ENCODE measurements at regions not wholly inside any gene's neighbourhood (a gene's known extent, or its start where the extent isn't known, plus 50 kb on each side); places are given as distances from the start of the nearest gene placed in this dataset.

- WGBS, result 89% methylated on average over 2 of the region's 2 CpGs
- no peaks in the 10 kb centered on the region for H3K36me3 ChIP-seq (ENCODE audit: control insufficient read depth in 2 of 2, insufficient read depth in 2 of 2, low read length in 1 of 2)
- no peaks in the 10 kb centered on the region for H3K27me3 ChIP-seq (ENCODE audit: control insufficient read depth in 2 of 2, insufficient read depth in 1 of 2, low read length in 1 of 2)
Observed at GRCh38 chr6:100096341-100096740, 102.3 kb upstream of the MCHR2 start.

GRCh38 chr6:100093405-100093804, 99.4 kb upstream of the MCHR2 start:
- H3K9me3 ChIP-seq (ENCODE audit: control insufficient read depth in 2 of 2, insufficient read depth in 1 of 2, low read length in 1 of 2), result no peaks in the 10 kb centered on the region
- no peaks in the 10 kb centered on the region for H3K36me3 ChIP-seq (ENCODE audit: control insufficient read depth in 2 of 2, insufficient read depth in 2 of 2, low read length in 1 of 2)
- DNase-seq (ENCODE audit: low read depth in 6 of 9, low spot score in 9 of 9), result no peak
- H3K27me3 ChIP-seq (ENCODE audit: control insufficient read depth in 2 of 2, insufficient read depth in 1 of 2, low read length in 1 of 2), result no peaks in the 10 kb centered on the region
- H3K4me3 ChIP-seq (ENCODE audit: low read length in 2 of 2), result no peak overlapping the region
- H3K4me1 ChIP-seq (ENCODE audit: control insufficient read depth in 2 of 2, insufficient read depth in 2 of 2, low read length in 2 of 2), result no peaks in the 10 kb centered on the region
- WGBS, result 93% methylated on average over 6 of the region's 6 CpGs
- no peak overlapping the region for H3K27ac ChIP-seq (ENCODE audit: low read depth in 1 of 2, low read length in 1 of 2)

More at GRCh38 chr6:100096341-100096740, 102.3 kb upstream of the MCHR2 start:
- Histone ChIP-seq H3K4me3 (ENCODE audit: low read length in 2 of 2) (no peak overlapping the region), H3K4me1 (ENCODE audit: control insufficient read depth in 2 of 2, insufficient read depth in 2 of 2, low read length in 2 of 2) (no peaks in the 10 kb centered on the region), H3K27ac (ENCODE audit: low read depth in 1 of 2, low read length in 1 of 2) (no peak overlapping the region), H3K9me3 (ENCODE audit: control insufficient read depth in 2 of 2, insufficient read depth in 1 of 2, low read length in 1 of 2) (no peaks in the 10 kb centered on the region)
- no peak for DNase-seq (ENCODE audit: low read depth in 6 of 9, low spot score in 9 of 9)

GRCh38 chr6:100088009-100088408, 94.0 kb upstream of the MCHR2 start:
- DNase-seq (ENCODE audit: low read depth in 6 of 9, low spot score in 9 of 9), result no peak
- H3K4me3 ChIP-seq (ENCODE audit: low read length in 2 of 2), result no peak overlapping the region
- no peak overlapping the region for H3K27ac ChIP-seq (ENCODE audit: low read depth in 1 of 2, low read length in 1 of 2)
- H3K36me3 ChIP-seq (ENCODE audit: control insufficient read depth in 2 of 2, insufficient read depth in 2 of 2, low read length in 1 of 2), result no peaks in the 10 kb centered on the region
- H3K27me3 ChIP-seq (ENCODE audit: control insufficient read depth in 2 of 2, insufficient read depth in 1 of 2, low read length in 1 of 2), result no peaks in the 10 kb centered on the region
- no peaks in the 10 kb centered on the region for H3K4me1 ChIP-seq (ENCODE audit: control insufficient read depth in 2 of 2, insufficient read depth in 2 of 2, low read length in 2 of 2)
- 91% methylated on average over 1 of the region's 1 CpG for WGBS
- H3K9me3 ChIP-seq (ENCODE audit: control insufficient read depth in 2 of 2, insufficient read depth in 1 of 2, low read length in 1 of 2), result no peaks in the 10 kb centered on the region

GRCh38 chr6:100084991-100085364, 91.0 kb upstream of the MCHR2 start:
- Histone ChIP-seq H3K4me3 (ENCODE audit: low read length in 2 of 2) (no peak overlapping the region), H3K27ac (ENCODE audit: low read depth in 1 of 2, low read length in 1 of 2) (no peak overlapping the region), H3K36me3 (ENCODE audit: control insufficient read depth in 2 of 2, insufficient read depth in 2 of 2, low read length in 1 of 2) (no peaks in the 10 kb centered on the region), H3K27me3 (ENCODE audit: control insufficient read depth in 2 of 2, insufficient read depth in 1 of 2, low read length in 1 of 2) (no peaks in the 10 kb centered on the region), H3K9me3 (ENCODE audit: control insufficient read depth in 2 of 2, insufficient read depth in 1 of 2, low read length in 1 of 2) (no peaks in the 10 kb centered on the region), H3K4me1 (ENCODE audit: control insufficient read depth in 2 of 2, insufficient read depth in 2 of 2, low read length in 2 of 2) (no peaks in the 10 kb centered on the region)
- WGBS, result 90% methylated on average over 2 of the region's 2 CpGs
- DNase-seq (ENCODE audit: low read depth in 6 of 9, low spot score in 9 of 9), result no peak

- no peaks in the 10 kb centered on the region for H3K36me3 ChIP-seq (ENCODE audit: control insufficient read depth in 2 of 2, insufficient read depth in 2 of 2, low read length in 1 of 2)
- H3K9me3 ChIP-seq (ENCODE audit: control insufficient read depth in 2 of 2, insufficient read depth in 1 of 2, low read length in 1 of 2), result no peaks in the 10 kb centered on the region
- H3K4me3 ChIP-seq (ENCODE audit: low read length in 2 of 2), result no peak overlapping the region
- WGBS, result 61% methylated on average over 4 of the region's 4 CpGs
- H3K4me1 ChIP-seq (ENCODE audit: control insufficient read depth in 2 of 2, insufficient read depth in 2 of 2, low read length in 2 of 2), result no peaks in the 10 kb centered on the region
- DNase-seq (ENCODE audit: low read depth in 6 of 9, low spot score in 9 of 9), result no peak
- no peaks in the 10 kb centered on the region for H3K27me3 ChIP-seq (ENCODE audit: control insufficient read depth in 2 of 2, insufficient read depth in 1 of 2, low read length in 1 of 2)
- H3K27ac ChIP-seq (ENCODE audit: low read depth in 1 of 2, low read length in 1 of 2), result no peak overlapping the region
Observed at GRCh38 chr6:100084316-100084990, 90.4 kb upstream of the MCHR2 start.

GRCh38 chr6:100078509-100078908, 84.5 kb upstream of the MCHR2 start:
- DNase-seq (ENCODE audit: low read depth in 6 of 9, low spot score in 9 of 9), result peak in 2 of 9 donors; percentile 0 to 1

GRCh38 chr6:100065348-100065747, 71.3 kb upstream of the MCHR2 start:
- WGBS, result 82% methylated on average over 1 of the region's 1 CpG
- Histone ChIP-seq H3K36me3 (ENCODE audit: control insufficient read depth in 2 of 2, insufficient read depth in 2 of 2, low read length in 1 of 2) (no peaks in the 10 kb centered on the region), H3K4me3 (ENCODE audit: low read length in 2 of 2) (no peak overlapping the region), H3K4me1 (ENCODE audit: control insufficient read depth in 2 of 2, insufficient read depth in 2 of 2, low read length in 2 of 2) (no peaks in the 10 kb centered on the region), H3K27ac (ENCODE audit: low read depth in 1 of 2, low read length in 1 of 2) (no peak overlapping the region), H3K9me3 (ENCODE audit: control insufficient read depth in 2 of 2, insufficient read depth in 1 of 2, low read length in 1 of 2) (no peaks in the 10 kb centered on the region), H3K27me3 (ENCODE audit: control insufficient read depth in 2 of 2, insufficient read depth in 1 of 2, low read length in 1 of 2) (no peaks in the 10 kb centered on the region)
- no peak for DNase-seq (ENCODE audit: low read depth in 6 of 9, low spot score in 9 of 9)

More at GRCh38 chr6:100078509-100078908, 84.5 kb upstream of the MCHR2 start:
- Histone ChIP-seq H3K9me3 (ENCODE audit: control insufficient read depth in 2 of 2, insufficient read depth in 1 of 2, low read length in 1 of 2) (no peaks in the 10 kb centered on the region), H3K36me3 (ENCODE audit: control insufficient read depth in 2 of 2, insufficient read depth in 2 of 2, low read length in 1 of 2) (no peaks in the 10 kb centered on the region), H3K27me3 (ENCODE audit: control insufficient read depth in 2 of 2, insufficient read depth in 1 of 2, low read length in 1 of 2) (no peaks in the 10 kb centered on the region), H3K4me3 (ENCODE audit: low read length in 2 of 2) (no peak overlapping the region), H3K27ac (ENCODE audit: low read depth in 1 of 2, low read length in 1 of 2) (no peak overlapping the region), H3K4me1 (ENCODE audit: control insufficient read depth in 2 of 2, insufficient read depth in 2 of 2, low read length in 2 of 2) (no peaks in the 10 kb centered on the region)
- 71% methylated on average over 5 of the region's 5 CpGs for WGBS

GRCh38 chr6:100062621-100063020, 68.6 kb upstream of the MCHR2 start:
- no peaks in the 10 kb centered on the region for H3K27me3 ChIP-seq (ENCODE audit: control insufficient read depth in 2 of 2, insufficient read depth in 1 of 2, low read length in 1 of 2)
- H3K27ac ChIP-seq (ENCODE audit: low read depth in 1 of 2, low read length in 1 of 2), result no peak overlapping the region
- no peak for DNase-seq (ENCODE audit: low read depth in 6 of 9, low spot score in 9 of 9)
- 95% methylated on average over 4 of the region's 4 CpGs for WGBS
- no peaks in the 10 kb centered on the region for H3K9me3 ChIP-seq (ENCODE audit: control insufficient read depth in 2 of 2, insufficient read depth in 1 of 2, low read length in 1 of 2)
- no peak overlapping the region for H3K4me3 ChIP-seq (ENCODE audit: low read length in 2 of 2)
- no peaks in the 10 kb centered on the region for H3K36me3 ChIP-seq (ENCODE audit: control insufficient read depth in 2 of 2, insufficient read depth in 2 of 2, low read length in 1 of 2)
- H3K4me1 ChIP-seq (ENCODE audit: control insufficient read depth in 2 of 2, insufficient read depth in 2 of 2, low read length in 2 of 2), result no peaks in the 10 kb centered on the region

GRCh38 chr6:100057941-100058340, 63.9 kb upstream of the MCHR2 start:
- 88% methylated on average over 2 of the region's 2 CpGs for WGBS
- Histone ChIP-seq H3K27me3 (ENCODE audit: control insufficient read depth in 2 of 2, insufficient read depth in 1 of 2, low read length in 1 of 2) (no peaks in the 10 kb centered on the region), H3K9me3 (ENCODE audit: control insufficient read depth in 2 of 2, insufficient read depth in 1 of 2, low read length in 1 of 2) (no peaks in the 10 kb centered on the region), H3K4me1 (ENCODE audit: control insufficient read depth in 2 of 2, insufficient read depth in 2 of 2, low read length in 2 of 2) (no peaks in the 10 kb centered on the region), H3K27ac (ENCODE audit: low read depth in 1 of 2, low read length in 1 of 2) (no peak overlapping the region), H3K36me3 (ENCODE audit: control insufficient read depth in 2 of 2, insufficient read depth in 2 of 2, low read length in 1 of 2) (no peaks in the 10 kb centered on the region), H3K4me3 (ENCODE audit: low read length in 2 of 2) (no peak overlapping the region)
- DNase-seq (ENCODE audit: low read depth in 6 of 9, low spot score in 9 of 9), result no peak

Data from thymus (tissue), 11 donors.